ENCODE measurements at regions not wholly inside any gene's neighbourhood (a gene's known extent, or its start where the extent isn't known, plus 50 kb on each side); places are given as distances from the start of the nearest gene placed in this dataset.
"Not testable (repeated sequence)": the region's sequence is repeated elsewhere in the genome, so short reads cannot be mapped to it uniquely, and the experiment has no call there.

- Histone ChIP-seq H3K4me1 (ENCODE audit: control insufficient read depth, insufficient read depth, low read length) (no peaks in the 10 kb centered on the region), H3K4me3 (ENCODE audit: low read length) (no peak overlapping the region), H3K27me3 (ENCODE audit: control insufficient read depth, insufficient read depth, low read length) (no peaks in the 10 kb centered on the region), H3K36me3 (ENCODE audit: control insufficient read depth, insufficient read depth, low read length) (no peaks in the 10 kb centered on the region), H3K9me3 (replicated peaks; ENCODE audit: control insufficient read depth, low read depth, low read length) (no peaks in the 10 kb centered on the region), H3K27ac (ENCODE audit: low read length) (no peak overlapping the region)
- no peak for DNase-seq
- WGBS (ENCODE audit: insufficient coverage) = 71% methylated on average over 4 of the region's 8 CpGs
Measured at GRCh38 chr11:129705341-129705740, 110.3 kb upstream of the TMEM45B start.

DNA sequence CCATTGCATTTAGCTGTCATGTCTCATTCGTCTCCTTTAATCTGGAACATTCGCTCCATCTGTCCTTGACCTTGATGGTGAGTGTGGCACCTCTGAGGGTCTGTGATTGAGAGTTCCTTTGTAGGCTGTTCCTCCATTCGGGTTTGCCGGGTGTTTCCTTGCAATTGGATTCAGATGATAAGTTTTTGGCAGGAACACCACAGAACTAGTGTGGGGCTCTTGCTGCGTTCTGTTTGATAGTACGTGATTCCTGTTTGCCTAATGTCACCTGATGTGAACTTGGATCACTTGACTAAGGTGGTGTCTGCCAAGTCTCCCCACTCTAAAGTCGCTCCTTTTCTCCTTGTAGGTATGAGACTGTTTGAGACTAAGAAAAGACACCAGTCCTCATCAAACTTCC lies 109.7 kb upstream of the TMEM45B start:
- Histone ChIP-seq H3K27ac (ENCODE audit: low read length) (no peak overlapping the region), H3K9me3 (replicated peaks; ENCODE audit: control insufficient read depth, low read depth, low read length) (no peaks in the 10 kb centered on the region), H3K4me3 (ENCODE audit: low read length) (no peak overlapping the region), H3K4me1 (ENCODE audit: control insufficient read depth, insufficient read depth, low read length) (no peaks in the 10 kb centered on the region), H3K27me3 (ENCODE audit: control insufficient read depth, insufficient read depth, low read length) (no peaks in the 10 kb centered on the region), H3K36me3 (ENCODE audit: control insufficient read depth, insufficient read depth, low read length) (no peaks in the 10 kb centered on the region)
- 75% methylated on average over 4 of the region's 7 CpGs for WGBS (ENCODE audit: insufficient coverage)
- DNase-seq = no peak

DNA sequence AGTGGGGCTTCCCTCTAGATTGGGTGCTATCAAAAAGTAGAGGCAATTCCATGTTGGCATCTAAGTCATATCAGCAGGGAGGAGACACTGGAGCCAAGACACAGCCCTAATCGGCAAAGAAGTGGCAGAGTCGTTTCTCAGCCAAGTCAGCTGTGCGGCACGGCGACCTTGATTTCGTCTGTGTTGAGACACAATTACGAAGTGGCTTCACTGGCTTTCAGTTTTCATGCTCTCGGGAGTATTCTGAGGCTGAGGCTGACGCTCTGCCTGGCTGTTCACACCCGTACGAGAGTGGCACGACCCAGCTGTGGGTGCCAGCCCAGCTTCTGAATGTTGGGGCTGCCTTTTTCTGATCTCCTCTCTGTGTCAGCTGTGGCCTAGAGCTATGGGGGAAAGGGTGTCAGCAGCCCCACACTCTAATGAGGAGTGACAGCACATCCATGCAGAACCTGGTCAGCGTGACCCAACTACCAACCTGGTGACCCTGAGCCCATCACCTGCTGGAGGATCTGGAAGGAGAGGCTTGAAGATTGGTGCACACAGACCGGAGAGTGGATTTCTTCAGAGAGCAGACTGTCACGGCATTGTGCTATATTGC lies 105.7 kb upstream of the TMEM45B start:
- Histone ChIP-seq H3K36me3 (ENCODE audit: control insufficient read depth, insufficient read depth, low read length) (no peaks in the 10 kb centered on the region), H3K9me3 (replicated peaks; ENCODE audit: control insufficient read depth, low read depth, low read length) (no peaks in the 10 kb centered on the region), H3K4me1 (ENCODE audit: control insufficient read depth, insufficient read depth, low read length) (no peaks in the 10 kb centered on the region), H3K4me3 (ENCODE audit: low read length) (no peak overlapping the region), H3K27me3 (ENCODE audit: control insufficient read depth, insufficient read depth, low read length) (no peaks in the 10 kb centered on the region), H3K27ac (ENCODE audit: low read length) (no peak overlapping the region)
- WGBS (ENCODE audit: insufficient coverage) = 85% methylated on average over 15 of the region's 15 CpGs
- no peak for DNase-seq

DNA sequence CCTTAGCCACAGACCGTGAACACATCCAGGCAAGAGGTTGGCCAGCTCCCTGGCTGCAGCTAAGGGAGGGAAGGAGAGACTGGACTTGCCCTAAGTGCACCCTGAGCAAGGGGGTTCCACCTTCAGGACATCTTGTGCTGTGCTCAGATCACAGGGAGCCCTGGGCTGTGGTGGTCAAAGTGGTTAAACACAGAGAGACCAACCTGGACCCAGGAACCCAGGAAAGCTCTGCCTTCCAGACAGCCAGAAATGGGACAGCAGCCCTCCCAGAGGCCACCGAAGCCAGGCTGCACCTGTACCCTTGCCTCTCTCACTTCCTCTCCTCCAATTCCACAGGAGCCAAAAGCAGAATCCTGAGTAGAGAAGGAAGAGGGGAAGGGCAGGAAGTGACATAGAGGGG lies 105.2 kb upstream of the TMEM45B start:
- no peaks in the 10 kb centered on the region for H3K36me3 ChIP-seq (ENCODE audit: control insufficient read depth, insufficient read depth, low read length)
- no peaks in the 10 kb centered on the region for H3K9me3 ChIP-seq (replicated peaks; ENCODE audit: control insufficient read depth, low read depth, low read length)
- H3K4me1 ChIP-seq (ENCODE audit: control insufficient read depth, insufficient read depth, low read length) = no peaks in the 10 kb centered on the region
- no peaks in the 10 kb centered on the region for H3K27me3 ChIP-seq (ENCODE audit: control insufficient read depth, insufficient read depth, low read length)
- 100% methylated on average over 1 of the region's 2 CpGs for WGBS (ENCODE audit: insufficient coverage)
- H3K4me3 ChIP-seq (ENCODE audit: low read length) = no peak overlapping the region
- no peak overlapping the region for H3K27ac ChIP-seq (ENCODE audit: low read length)
- DNase-seq = no peak

GRCh38 chr11:129711760-129712159 lies 103.9 kb upstream of the TMEM45B start:
- Histone ChIP-seq H3K27ac (ENCODE audit: low read length) (no peak overlapping the region), H3K9me3 (replicated peaks; ENCODE audit: control insufficient read depth, low read depth, low read length) (no peaks in the 10 kb centered on the region), H3K4me3 (ENCODE audit: low read length) (no peak overlapping the region), H3K27me3 (ENCODE audit: control insufficient read depth, insufficient read depth, low read length) (no peaks in the 10 kb centered on the region), H3K36me3 (ENCODE audit: control insufficient read depth, insufficient read depth, low read length) (no peaks in the 10 kb centered on the region), H3K4me1 (ENCODE audit: control insufficient read depth, insufficient read depth, low read length) (no peaks in the 10 kb centered on the region)
- WGBS (ENCODE audit: insufficient coverage) = 91% methylated on average over 1 of the region's 3 CpGs
- DNase-seq = no peak

DNA sequence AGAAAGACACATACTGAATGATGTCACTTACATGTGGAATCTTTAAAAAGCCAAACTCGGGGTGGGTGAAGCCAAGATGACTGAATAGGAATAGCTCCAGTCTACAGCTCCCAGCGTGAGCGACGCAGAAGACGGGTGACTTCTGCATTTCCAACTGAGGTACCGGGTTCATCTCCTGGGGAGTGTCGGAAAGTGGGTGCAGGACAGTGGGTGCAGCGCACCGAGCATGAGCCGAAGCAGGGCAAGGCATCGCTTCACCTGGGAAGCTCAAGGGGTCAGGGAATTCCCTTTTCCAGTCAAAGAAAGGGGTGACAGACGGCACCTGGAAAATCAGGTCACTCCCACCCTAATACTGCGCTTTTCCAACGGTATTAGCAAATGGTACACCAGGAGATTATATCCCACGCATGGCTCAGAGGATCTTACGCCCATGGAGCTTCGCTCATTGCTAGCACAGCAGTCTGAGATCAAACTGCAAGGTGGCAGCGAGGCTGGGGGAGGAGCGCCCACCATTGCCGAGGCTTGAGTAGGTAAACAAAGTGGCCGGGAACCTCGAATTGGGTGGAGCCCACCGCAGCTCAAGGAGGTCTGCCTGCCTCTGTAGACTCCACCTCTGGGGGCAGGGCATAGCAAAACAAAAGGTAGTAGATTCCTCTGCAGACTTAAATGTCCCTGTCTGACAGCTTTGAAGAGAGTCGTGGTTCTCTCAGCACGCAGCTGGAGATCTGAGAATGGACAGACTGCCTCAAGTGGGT lies 103.0 kb upstream of the TMEM45B start:
- H3K4me1 ChIP-seq (ENCODE audit: control insufficient read depth, insufficient read depth, low read length); H3K4me3 ChIP-seq (ENCODE audit: low read length); H3K27ac ChIP-seq (ENCODE audit: low read length); H3K27me3 ChIP-seq (ENCODE audit: control insufficient read depth, insufficient read depth, low read length); H3K9me3 ChIP-seq (replicated peaks; ENCODE audit: control insufficient read depth, low read depth, low read length); H3K36me3 ChIP-seq (ENCODE audit: control insufficient read depth, insufficient read depth, low read length); DNase-seq: not testable (repeated sequence)
- WGBS (ENCODE audit: insufficient coverage) = 93% methylated on average over 25 of the region's 25 CpGs

DNA sequence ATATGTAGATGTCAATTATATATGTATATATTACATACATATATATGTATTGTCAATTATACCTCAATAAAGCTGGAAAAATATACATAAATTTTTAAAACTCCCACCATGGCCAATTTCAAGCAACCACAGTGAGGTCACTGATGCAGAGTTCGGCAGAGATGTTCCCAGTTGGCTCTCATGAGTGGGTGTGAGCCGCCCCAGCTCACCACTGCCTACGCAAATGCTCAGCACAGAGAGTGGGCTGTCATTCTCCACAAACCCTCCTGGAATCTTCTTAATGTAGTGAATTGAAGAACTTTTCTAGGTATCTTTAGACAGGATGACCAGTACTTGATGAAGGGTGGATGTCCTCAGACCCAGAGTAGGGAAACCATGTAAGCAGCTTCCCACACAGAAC lies 96.6 kb upstream of the TMEM45B start:
- H3K27me3 ChIP-seq (ENCODE audit: control insufficient read depth, insufficient read depth, low read length) = no peaks in the 10 kb centered on the region
- 100% methylated on average over 1 of the region's 3 CpGs for WGBS (ENCODE audit: insufficient coverage)
- H3K4me3 ChIP-seq (ENCODE audit: low read length) = no peak overlapping the region
- no peak for DNase-seq
- H3K27ac ChIP-seq (ENCODE audit: low read length) = no peak overlapping the region
- H3K36me3 ChIP-seq (ENCODE audit: control insufficient read depth, insufficient read depth, low read length) = no peaks in the 10 kb centered on the region
- no peaks in the 10 kb centered on the region for H3K9me3 ChIP-seq (replicated peaks; ENCODE audit: control insufficient read depth, low read depth, low read length)
- H3K4me1 ChIP-seq (ENCODE audit: control insufficient read depth, insufficient read depth, low read length) = peaks cover 3% of the 10 kb centered on the region

GRCh38 chr11:129720156-129720555 lies 95.5 kb upstream of the TMEM45B start:
- peaks cover 3% of the 10 kb centered on the region for H3K27me3 ChIP-seq (ENCODE audit: control insufficient read depth, insufficient read depth, low read length)
- 68% methylated on average over 3 of the region's 4 CpGs for WGBS (ENCODE audit: insufficient coverage)
- H3K36me3 ChIP-seq (ENCODE audit: control insufficient read depth, insufficient read depth, low read length) = no peaks in the 10 kb centered on the region
- DNase-seq = no peak
- no peak overlapping the region for H3K27ac ChIP-seq (ENCODE audit: low read length)
- no peaks in the 10 kb centered on the region for H3K9me3 ChIP-seq (replicated peaks; ENCODE audit: control insufficient read depth, low read depth, low read length)
- H3K4me1 ChIP-seq (ENCODE audit: control insufficient read depth, insufficient read depth, low read length) = peaks cover 3% of the 10 kb centered on the region
- no peak overlapping the region for H3K4me3 ChIP-seq (ENCODE audit: low read length)

GRCh38 chr11:129720994-129721393 lies 94.7 kb upstream of the TMEM45B start:
- no peak overlapping the region for H3K4me3 ChIP-seq (ENCODE audit: low read length)
- DNase-seq = no peak
- 81% methylated on average over 8 of the region's 11 CpGs for WGBS (ENCODE audit: insufficient coverage)
- no peaks in the 10 kb centered on the region for H3K36me3 ChIP-seq (ENCODE audit: control insufficient read depth, insufficient read depth, low read length)
- no peaks in the 10 kb centered on the region for H3K9me3 ChIP-seq (replicated peaks; ENCODE audit: control insufficient read depth, low read depth, low read length)
- peaks cover 3% of the 10 kb centered on the region for H3K4me1 ChIP-seq (ENCODE audit: control insufficient read depth, insufficient read depth, low read length)
- peaks cover 7% of the 10 kb centered on the region for H3K27me3 ChIP-seq (ENCODE audit: control insufficient read depth, insufficient read depth, low read length)
- H3K27ac ChIP-seq (ENCODE audit: low read length) = no peak overlapping the region

GRCh38 chr11:129721685-129722084 lies 94.0 kb upstream of the TMEM45B start:
- no peak for DNase-seq
- H3K27me3 ChIP-seq (ENCODE audit: control insufficient read depth, insufficient read depth, low read length) = peaks cover 7% of the 10 kb centered on the region
- H3K9me3 ChIP-seq (replicated peaks; ENCODE audit: control insufficient read depth, low read depth, low read length) = no peaks in the 10 kb centered on the region
- H3K27ac ChIP-seq (ENCODE audit: low read length) = no peak overlapping the region
- peaks cover 3% of the 10 kb centered on the region for H3K4me1 ChIP-seq (ENCODE audit: control insufficient read depth, insufficient read depth, low read length)
- H3K36me3 ChIP-seq (ENCODE audit: control insufficient read depth, insufficient read depth, low read length) = no peaks in the 10 kb centered on the region
- WGBS (ENCODE audit: insufficient coverage) = 65% methylated on average over 6 of the region's 13 CpGs
- no peak overlapping the region for H3K4me3 ChIP-seq (ENCODE audit: low read length)

Measured in muscle of leg (tissue), 3 donors.